Activated CD8-positive, alpha-beta memory T cell treated with anti-CD3 and anti-CD28 coated beads, Interleukin-2, amount 50 U/mL, for 48 hours (primary cell): ENCODE measurements at regions not wholly inside any gene's neighbourhood (a gene's known extent, or its start where the extent isn't known, plus 50 kb on each side); places are given as distances from the start of the nearest gene placed in this dataset.
"Not testable (repeated sequence)": the region's sequence is repeated elsewhere in the genome, so short reads cannot be mapped to it uniquely, and the experiment has no call there.

Experiments
- DNase-seq: peaks from one replicate; pipeline ENCODE4 v3.0.0-alpha.2; 2020

DNA sequence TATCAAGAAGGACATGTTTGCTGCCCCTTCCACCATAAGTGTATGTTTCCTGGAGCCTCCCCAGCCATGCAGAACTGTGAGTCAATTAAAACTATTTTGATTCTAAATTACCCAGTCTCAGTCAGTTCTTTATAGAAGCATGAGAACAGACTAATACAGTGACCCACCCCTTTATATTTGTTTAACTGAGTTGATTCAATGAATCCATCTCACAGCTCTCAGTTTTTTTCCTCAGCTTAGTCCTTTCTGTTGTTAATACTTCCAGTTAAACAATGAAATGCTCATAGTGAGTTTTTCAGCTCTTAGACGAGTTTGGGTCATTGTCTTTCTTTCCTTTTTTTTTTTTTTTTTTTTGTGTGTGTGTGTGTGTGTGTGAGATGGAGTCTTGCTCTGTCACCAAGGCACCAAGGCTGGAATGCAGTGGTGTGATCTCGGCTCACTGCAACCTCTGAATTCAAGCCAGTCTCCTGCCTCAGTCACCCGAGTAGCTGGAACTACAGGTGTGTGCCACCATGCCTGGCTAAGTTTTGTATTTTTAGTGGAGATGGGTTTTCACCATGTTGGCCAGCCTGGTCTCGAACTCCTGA, 417.9 kb upstream of the ZNG1F start:
- not testable (repeated sequence) for DNase-seq

DNA sequence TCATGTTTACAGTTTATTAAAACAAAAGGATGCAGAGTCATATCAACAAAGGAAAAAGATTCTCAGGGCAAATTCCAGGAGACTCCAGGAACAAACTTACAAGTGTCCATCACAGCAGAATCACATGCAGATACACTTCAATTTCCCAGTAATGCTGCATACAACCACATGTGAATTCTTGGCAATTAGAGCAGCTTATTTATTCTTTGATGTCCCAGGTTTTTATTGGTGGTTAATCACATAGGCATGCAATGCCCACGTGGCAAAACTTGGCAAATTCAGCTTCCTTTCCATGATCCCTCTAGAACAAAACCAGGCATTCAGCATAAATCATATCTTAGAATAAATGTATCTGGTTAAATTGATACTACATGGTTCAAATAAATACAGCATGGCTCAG, 376.5 kb upstream of the ZNG1F start:
- not testable (repeated sequence) for DNase-seq
